PC-3 (cell line): ENCODE measurements at regions not wholly inside any gene's neighbourhood (a gene's known extent, or its start where the extent isn't known, plus 50 kb on each side); places are given as distances from the start of the nearest gene placed in this dataset.

Source experiments
- ATAC-seq: fragments of 200-7000 bp; cut with Tn5 transposase; 2 replicates; pipeline ENCODE4 v1.9.1; 2020; ENCODE audit warnings: mild to moderate bottlenecking, moderate library complexity
- BruUV-seq: library from RNA; stranded (reverse); fragments of 400-500 nt; replicated peaks from 2 replicates; lab custom pipeline; 2021; lab: Mats Ljungman, UMichigan
- CTCF ChIA-PET: fragments of 300-600 bp; sonication (Branson Sonifier 250); formaldehyde crosslinking; loops from one replicate; lab custom pipeline; 2022; ENCODE audit warnings: antibody characterized with exemption; lab: Charles Lee
- POLR2A ChIA-PET: fragments of 300-600 bp; sonication (Branson Sonifier 250); formaldehyde crosslinking; loops from one replicate; lab custom pipeline; 2022; ENCODE audit warnings: antibody characterized with exemption; ENCODE audit not compliant: unreplicated experiment; lab: Charles Lee
- DNase-seq: peaks from one replicate; pipeline ENCODE4 v3.0.0-alpha.2; 2015
- H2AFZ ChIP-seq: fragments of 300-600 bp; sonication (generic); 2 replicates; pipeline ENCODE4 v1.6.0; 2016; ENCODE audit warnings: antibody characterized with exemption, low read length
- H3F3A ChIP-seq: fragments of 300-600 bp; sonication (generic); one replicate; pipeline ENCODE4 v1.6.0; 2017; ENCODE audit warnings: antibody characterized with exemption, low read length, control low read depth, mild to moderate bottlenecking; ENCODE audit not compliant: unreplicated experiment
- H3K27ac ChIP-seq: fragments of 300-600 bp; sonication (generic); 2 replicates; pipeline ENCODE4 v1.5.1; 2016; ENCODE audit warnings: mild to moderate bottlenecking, low read length
- H3K27me3 ChIP-seq: fragments of 300-600 bp; sonication (generic); 2 replicates; pipeline ENCODE4 v1.6.1; 2016; ENCODE audit warnings: low read length, mixed read lengths
- H3K36me3 ChIP-seq: fragments of 300-600 bp; sonication (generic); 2 replicates; pipeline ENCODE4 v1.6.1; 2016; ENCODE audit warnings: low read depth, mixed run types, low read length, mixed read lengths
- H3K4me1 ChIP-seq: fragments of 300-600 bp; sonication (generic); 2 replicates; pipeline ENCODE4 v1.5.1; 2016; ENCODE audit warnings: low read length; ENCODE audit not compliant: insufficient read depth
- H3K4me2 ChIP-seq: fragments of 300-600 bp; sonication (generic); 2 replicates; pipeline ENCODE4 v1.6.0; 2016; ENCODE audit warnings: low read length
- H3K4me3 ChIP-seq: fragments of 300-600 bp; sonication (generic); 2 replicates; pipeline ENCODE4 v1.5.1; 2016; ENCODE audit warnings: mild to moderate bottlenecking, low read length, mixed read lengths
- H3K79me2 ChIP-seq: fragments of 300-600 bp; sonication (generic); 2 replicates; pipeline ENCODE4 v1.6.1; 2017; ENCODE audit warnings: low read length, mixed read lengths
- H3K9ac ChIP-seq: fragments of 300-600 bp; sonication (generic); 2 replicates; pipeline ENCODE4 v1.6.0; 2016; ENCODE audit warnings: mild to moderate bottlenecking, low read length
- H3K9me2 ChIP-seq: fragments of 300-600 bp; sonication (generic); replicated peaks from 2 replicates; pipeline ENCODE4 v1.6.1; 2016; ENCODE audit warnings: mixed run types, low read length, mixed read lengths
- H3K9me3 ChIP-seq: fragments of 300-600 bp; sonication (generic); 2 replicates; pipeline ENCODE4 v1.6.1; 2016; ENCODE audit warnings: low read length, mixed read lengths
- H4K20me1 ChIP-seq: fragments of 300-600 bp; sonication (generic); 2 replicates; pipeline ENCODE4 v1.6.1; 2016; ENCODE audit warnings: low read length, mixed read lengths
- EZH2 ChIP-seq: fragments of 300-600 bp; sonication (generic); IDR thresholded peaks from one replicate; pipeline ENCODE4 v1.6.1; 2017; ENCODE audit warnings: antibody characterized with exemption, mild to moderate bottlenecking, low read length; ENCODE audit not compliant: unreplicated experiment
- EZH2phosphoT487 ChIP-seq: fragments of 300-600 bp; sonication (generic); IDR thresholded peaks from 2 replicates; pipeline ENCODE4 v1.6.1; 2018; ENCODE audit warnings: mild to moderate bottlenecking, antibody characterized with exemption, low read length, borderline replicate concordance
- intact Hi-C: fragments of 100-400 bp; cut with micrococcal nuclease; formaldehyde crosslinking; loops from 2 replicates; pipeline ENCODE4 v1.9.0; 2023
- TF ChIP-seq, protein P1 (sequence below): fragments of 300-600 bp; sonication (generic); conservative IDR thresholded peaks from 2 replicates; pipeline ENCODE4 v1.5.1; 2017; ENCODE audit warnings: antibody characterized with exemption, low read depth, mild to moderate bottlenecking, low read length

DNA sequence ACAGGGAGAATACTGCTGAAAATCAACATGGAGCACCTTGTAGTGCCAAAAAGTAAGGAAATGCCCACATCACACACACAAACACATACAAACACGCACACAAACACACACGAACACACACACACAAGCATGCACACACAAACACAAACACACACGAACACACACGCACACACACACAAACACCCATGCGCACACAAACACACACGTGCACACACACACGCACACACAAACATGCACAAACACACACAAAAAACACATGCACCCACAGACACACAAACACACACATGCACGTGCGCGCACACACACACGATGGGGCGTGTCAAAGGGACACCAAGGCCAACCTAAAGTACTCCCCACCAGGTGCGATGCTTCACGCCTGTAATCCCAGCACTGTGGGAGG lies 61.7 kb upstream of the C14orf180 start:
- Histone ChIP-seq H3K27me3 (peaks cover 55% of the 10 kb centered on the region), H3K9ac (no peak overlapping the region), H3K27ac (no peak overlapping the region), H3K4me1 (no peaks in the 10 kb centered on the region), H3K4me2 (no peak overlapping the region), H3K9me2 (no peaks in the 10 kb centered on the region), H3K36me3 (no peaks in the 10 kb centered on the region), H3K79me2 (no peaks in the 10 kb centered on the region), H3K4me3 (no peak overlapping the region), H2AFZ (no peak overlapping the region), H4K20me1 (no peaks in the 10 kb centered on the region), H3K9me3 (no peaks in the 10 kb centered on the region), H3F3A (no peaks in the 10 kb centered on the region)
- POLR2A ChIA-PET: no interaction called here
- CTCF ChIA-PET: no interaction called here
- BruUV-seq: no TSS peak
- intact Hi-C loops: no loop called here
- ATAC-seq (no peak), DNase-seq (no peak)
- no peak for TF ChIP-seq EZH2
- no peak for TF ChIP-seq EZH2phosphoT487
- TF ChIP-seq, protein P1, sequence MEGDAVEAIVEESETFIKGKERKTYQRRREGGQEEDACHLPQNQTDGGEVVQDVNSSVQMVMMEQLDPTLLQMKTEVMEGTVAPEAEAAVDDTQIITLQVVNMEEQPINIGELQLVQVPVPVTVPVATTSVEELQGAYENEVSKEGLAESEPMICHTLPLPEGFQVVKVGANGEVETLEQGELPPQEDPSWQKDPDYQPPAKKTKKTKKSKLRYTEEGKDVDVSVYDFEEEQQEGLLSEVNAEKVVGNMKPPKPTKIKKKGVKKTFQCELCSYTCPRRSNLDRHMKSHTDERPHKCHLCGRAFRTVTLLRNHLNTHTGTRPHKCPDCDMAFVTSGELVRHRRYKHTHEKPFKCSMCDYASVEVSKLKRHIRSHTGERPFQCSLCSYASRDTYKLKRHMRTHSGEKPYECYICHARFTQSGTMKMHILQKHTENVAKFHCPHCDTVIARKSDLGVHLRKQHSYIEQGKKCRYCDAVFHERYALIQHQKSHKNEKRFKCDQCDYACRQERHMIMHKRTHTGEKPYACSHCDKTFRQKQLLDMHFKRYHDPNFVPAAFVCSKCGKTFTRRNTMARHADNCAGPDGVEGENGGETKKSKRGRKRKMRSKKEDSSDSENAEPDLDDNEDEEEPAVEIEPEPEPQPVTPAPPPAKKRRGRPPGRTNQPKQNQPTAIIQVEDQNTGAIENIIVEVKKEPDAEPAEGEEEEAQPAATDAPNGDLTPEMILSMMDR: no peak

DNA sequence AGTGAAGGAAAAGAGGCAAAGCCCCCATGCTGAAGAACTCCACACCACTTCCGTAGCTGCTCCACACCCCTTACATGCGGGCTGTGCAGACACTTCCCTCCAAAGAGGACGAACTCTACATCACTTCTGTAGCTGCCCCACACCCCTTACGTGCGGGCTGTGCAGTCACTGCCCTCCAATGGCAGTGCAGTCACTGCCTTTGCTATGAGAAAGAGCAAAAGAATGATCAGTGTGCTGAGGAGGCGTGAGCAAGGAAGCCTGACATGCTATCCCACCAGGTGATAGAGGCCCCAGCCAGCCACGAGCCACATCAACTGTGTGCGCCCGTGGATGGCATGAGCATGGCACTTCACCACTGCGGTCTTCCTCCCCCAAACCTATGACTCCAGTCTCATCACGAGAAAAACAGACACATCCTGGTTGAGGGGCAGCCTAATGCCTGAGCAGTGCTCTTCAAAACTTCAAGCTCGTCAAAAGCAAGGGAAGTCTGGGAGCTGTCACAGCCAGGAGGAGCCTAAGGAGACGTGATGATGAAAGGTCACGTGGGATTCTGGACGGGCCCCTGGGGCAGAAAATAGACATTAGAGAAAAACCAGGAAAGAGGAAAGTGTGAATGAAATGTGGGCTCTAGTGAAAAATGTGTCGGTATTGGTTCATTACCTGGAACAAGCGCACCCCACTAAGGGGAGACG lies 60.8 kb upstream of the C14orf180 start:
- DNase-seq (no peak), ATAC-seq (no peak)
- Histone ChIP-seq H3K27me3 (peaks cover 46% of the 10 kb centered on the region), H3K4me1 (no peaks in the 10 kb centered on the region), H3K79me2 (no peaks in the 10 kb centered on the region), H3K27ac (no peak overlapping the region), H3K4me3 (no peak overlapping the region), H3K9me2 (no peaks in the 10 kb centered on the region), H2AFZ (no peak overlapping the region), H3K36me3 (no peaks in the 10 kb centered on the region), H3K9me3 (no peaks in the 10 kb centered on the region), H3F3A (no peaks in the 10 kb centered on the region), H3K9ac (no peak overlapping the region), H4K20me1 (no peaks in the 10 kb centered on the region), H3K4me2 (no peak overlapping the region)
- POLR2A ChIA-PET: no interaction called here
- intact Hi-C loops: no loop called here
- TF ChIP-seq EZH2: no peak
- no peak for TF ChIP-seq EZH2phosphoT487
- TF ChIP-seq, protein P1: no peak
- BruUV-seq: no TSS peak
- CTCF ChIA-PET: no interaction called here

DNA sequence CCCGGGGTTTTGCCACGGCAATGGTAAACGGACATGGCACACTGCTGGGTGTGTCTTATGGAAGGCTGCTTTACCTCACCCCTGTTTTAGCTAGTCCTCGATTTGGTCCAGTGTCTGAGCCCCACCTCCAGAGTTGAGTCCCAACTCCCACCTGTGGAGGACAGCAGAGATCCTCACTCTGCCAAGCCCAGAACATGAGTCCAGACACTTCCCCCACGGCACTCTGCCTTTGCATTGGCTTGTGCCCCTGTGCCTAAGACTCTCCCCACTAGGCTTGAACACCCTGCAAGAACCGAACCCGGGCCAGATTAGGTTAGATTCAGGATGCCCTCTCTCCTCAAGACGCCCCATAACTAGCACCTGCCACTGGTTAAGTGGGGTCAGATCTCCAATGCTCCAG lies 59.8 kb upstream of the C14orf180 start:
- ChIA-PET POLR2A (no interaction called here), CTCF (no interaction called here)
- Histone ChIP-seq H2AFZ (no peak overlapping the region), H3K9me3 (no peaks in the 10 kb centered on the region), H3K4me1 (no peaks in the 10 kb centered on the region), H3K9ac (no peak overlapping the region), H3K27ac (no peak overlapping the region), H4K20me1 (no peaks in the 10 kb centered on the region), H3K4me3 (no peak overlapping the region), H3K36me3 (no peaks in the 10 kb centered on the region), H3K79me2 (no peaks in the 10 kb centered on the region), H3F3A (no peaks in the 10 kb centered on the region), H3K27me3 (peaks cover 36% of the 10 kb centered on the region; the same call in 1 of the 2 replicates), H3K4me2 (no peak overlapping the region), H3K9me2 (no peaks in the 10 kb centered on the region)
- no TSS peak for BruUV-seq
- no peak for TF ChIP-seq EZH2
- intact Hi-C loops: no loop called here
- ATAC-seq (no peak), DNase-seq (no peak)
